GM12878 (cell line): ENCODE measurements at regions not wholly inside any gene's neighbourhood (a gene's known extent, or its start where the extent isn't known, plus 50 kb on each side); places are given as distances from the start of the nearest gene placed in this dataset.

Experiments
- ATAC-seq: fragments of 200-7000 bp; cut with Tn5 transposase; 3 replicates; pipeline ENCODE4 v1.9.1; 2020; ENCODE audit warnings: mild to moderate bottlenecking, moderate library complexity
- BruUV-seq: library from RNA; stranded (reverse); fragments of 400-500 nt; replicated peaks from 2 replicates; lab custom pipeline; 2021; lab: Mats Ljungman, UMichigan
- CTCF ChIA-PET: fragments of 300-600 bp; sonication (Branson Sonifier 250); formaldehyde crosslinking; extraction: SDS; loops from one replicate; lab custom pipeline; 2021; ENCODE audit warnings: inconsistent platforms; lab: Yijun Ruan, JAX
- POLR2A ChIA-PET: fragments of 350-600 bp; formaldehyde crosslinking; extraction: SDS; loops from one replicate; lab custom pipeline; 2021; ENCODE audit warnings: inconsistent platforms; lab: Charles Lee
- RAD21 ChIA-PET: fragments of 300-600 bp; sonication (Branson Sonifier 250); formaldehyde crosslinking; loops from one replicate; lab custom pipeline; 2023; ENCODE audit warnings: antibody characterized with exemption; ENCODE audit not compliant: unreplicated experiment; lab: Charles Lee
- SMC1A ChIA-PET: fragments of 300-600 bp; sonication (Branson Sonifier 250); formaldehyde crosslinking; loops from one replicate; lab custom pipeline; 2023; ENCODE audit not compliant: unreplicated experiment, uncharacterized antibody; lab: Charles Lee
- DNase-seq: peaks from one replicate; pipeline ENCODE4 v3.0.0-alpha.2; 2011; ENCODE audit warnings: low read depth, low spot score
- FAIRE-seq: peaks from 3 replicates; lab custom pipeline; 2011; peaks lifted over from hg19 to GRCh38; lab: Jason Lieb, UNC
- H2AFZ ChIP-seq: 2 replicates; pipeline ENCODE4 v1.6.0; 2011; ENCODE audit warnings: low read depth, low read length, control low read depth; ENCODE audit not compliant: control insufficient read depth
- H3K27ac ChIP-seq: 2 replicates; pipeline ENCODE4 v1.5.1; 2011; ENCODE audit warnings: control low read depth; ENCODE audit not compliant: control insufficient read depth, insufficient read depth
- H3K27me3 ChIP-seq, 2 experiments: replicated peaks in 1 of 2; 2 replicates each; pipeline versions ENCODE4 v1.6.0 to v1.6.1; 2011; ENCODE audit warnings: low read length in 1 of 2; ENCODE audit not compliant: control insufficient read depth in 2 of 2, insufficient read depth in 2 of 2
- H3K36me3 ChIP-seq, 2 experiments: 2 replicates each; pipeline ENCODE4 v1.5.1; 2011; ENCODE audit warnings: low read length in 1 of 2; ENCODE audit not compliant: control insufficient read depth in 2 of 2, insufficient read depth in 2 of 2
- H3K4me1 ChIP-seq: 2 replicates; pipeline ENCODE4 v1.6.1; 2011; ENCODE audit warnings: mild to moderate bottlenecking, low read length, moderate library complexity, mixed read lengths; ENCODE audit not compliant: control insufficient read depth, insufficient read depth
- H3K4me2 ChIP-seq: 2 replicates; pipeline ENCODE4 v1.6.0; 2011; ENCODE audit warnings: control low read depth; ENCODE audit not compliant: control insufficient read depth, insufficient read depth
- H3K4me3 ChIP-seq: fragments of 200-600 bp; sonication (generic); 2 replicates; pipeline ENCODE4 v1.5.1; 2016
- H3K79me2 ChIP-seq: 2 replicates; pipeline ENCODE4 v1.6.0; 2011; ENCODE audit warnings: low read length; ENCODE audit not compliant: control insufficient read depth, insufficient read depth
- H3K9ac ChIP-seq: 2 replicates; pipeline ENCODE4 v1.8.0; 2011; ENCODE audit warnings: low read length, control low read depth, mixed read lengths; ENCODE audit not compliant: control insufficient read depth, insufficient read depth
- H3K9me3 ChIP-seq: replicated peaks from 3 replicates; pipeline ENCODE4 v1.5.1; 2011; ENCODE audit warnings: mild to moderate bottlenecking, low read length; ENCODE audit not compliant: control insufficient read depth, insufficient read depth
- H4K20me1 ChIP-seq: 2 replicates; pipeline ENCODE4 v1.6.0; 2011; ENCODE audit not compliant: control insufficient read depth, insufficient read depth
- ASH2L ChIP-seq: fragments of 300-600, 200-600 bp; sonication (generic); IDR thresholded peaks from 2 replicates; pipeline ENCODE4 v1.6.1; 2017; ENCODE audit warnings: low read depth, mild to moderate bottlenecking, borderline replicate concordance
- CEBPB ChIP-seq, 2 experiments: fragments of 150-350 bp in 1 of 2; IDR thresholded peaks; 2 replicates each; pipeline ENCODE4 v1.6.1; 2012 to 2014; ENCODE audit warnings: low read depth in 2 of 2, low read length in 2 of 2, borderline replicate concordance in 1 of 2, inconsistent platforms in 1 of 2
- CHD1 ChIP-seq: IDR thresholded peaks from 2 replicates; pipeline ENCODE4 v1.6.1; 2012; ENCODE audit warnings: low read depth, low read length, improper control_type of control experiment
- CHD2 ChIP-seq: IDR thresholded peaks from 2 replicates; pipeline ENCODE4 v1.6.1; 2011; ENCODE audit warnings: low read depth, low read length, improper control_type of control experiment, borderline replicate concordance
- CREB1 ChIP-seq: IDR thresholded peaks from 2 replicates; pipeline ENCODE4 v1.6.1; 2012; ENCODE audit warnings: low read depth, mild to moderate bottlenecking, inconsistent platforms
- EZH2 ChIP-seq: IDR thresholded peaks from 2 replicates; pipeline ENCODE4 v1.6.1; 2012; ENCODE audit warnings: low read depth, mild to moderate bottlenecking, control low read depth, inconsistent platforms, low read length, borderline replicate concordance; ENCODE audit not compliant: control insufficient read depth
- MYB ChIP-seq: fragments of 150-350 bp; IDR thresholded peaks from 2 replicates; pipeline ENCODE4 v1.6.1; 2014; ENCODE audit warnings: mild to moderate bottlenecking, low read depth, low read length, borderline replicate concordance
- PAX5 ChIP-seq: IDR thresholded peaks from 2 replicates; pipeline ENCODE4 v1.6.1; 2011; ENCODE audit warnings: low read depth, low read length, borderline replicate concordance
- PAX8 ChIP-seq: fragments of 450-650 bp; IDR thresholded peaks from 2 replicates; pipeline ENCODE4 v1.6.1; 2017; ENCODE audit warnings: mild to moderate bottlenecking, moderate library complexity
- RB1 ChIP-seq: fragments of 450-650 bp; formaldehyde crosslinking; IDR thresholded peaks from 2 replicates; pipeline ENCODE4 v1.6.1; 2017; ENCODE audit warnings: mild to moderate bottlenecking, borderline replicate concordance
- SMAD5 ChIP-seq: IDR thresholded peaks from 2 replicates; pipeline ENCODE4 v1.6.1; 2016; ENCODE audit warnings: antibody characterized with exemption, low read depth
- SPI1 ChIP-seq: IDR thresholded peaks from 2 replicates; pipeline ENCODE4 v1.6.1; 2011; ENCODE audit warnings: low read depth, mild to moderate bottlenecking, low read length, moderate library complexity, borderline replicate concordance; ENCODE audit not compliant: insufficient read depth
- SUZ12 ChIP-seq: fragments of 200-600 bp; sonication (generic); IDR thresholded peaks from one replicate; pipeline ENCODE4 v1.6.1; 2018; ENCODE audit warnings: antibody characterized with exemption, mild to moderate bottlenecking; ENCODE audit not compliant: unreplicated experiment
- ZNF274 ChIP-seq: IDR thresholded peaks from one replicate; pipeline ENCODE4 v1.8.0; 2011; ENCODE audit not compliant: insufficient read length, insufficient read depth
- ZNF622 ChIP-seq: fragments of 450-650 bp; IDR thresholded peaks from 2 replicates; pipeline ENCODE4 v1.6.1; 2017; ENCODE audit warnings: mild to moderate bottlenecking, inconsistent platforms
- WGBS: methylation state at CpG from one replicate; pipeline ENCODE4 v1.1.6; 2016; ENCODE audit warnings: low lambda C conversion rate; ENCODE audit not compliant: insufficient replicate concordance, insufficient coverage; ENCODE audit errors: missing lambda C conversion rate; 5-methylcytosine and 5-hydroxymethylcytosine counted together
- in situ Hi-C: fragments of 300-500 bp; cut with MboI; formaldehyde crosslinking; loops from 9 replicates; pipeline ENCODE4 v1.14.3; 2018; ENCODE audit warnings: mixed read lengths
- intact Hi-C: fragments of 100-400 bp; cut with micrococcal nuclease; formaldehyde crosslinking; loops from one replicate; pipeline ENCODE4 v1.14.2; 2022; ENCODE audit not compliant: unreplicated experiment
- TF ChIP-seq, protein P1 (sequence below): fragments of 450-650 bp; formaldehyde crosslinking; IDR thresholded peaks from 2 replicates; pipeline ENCODE4 v1.5.0; 2022; ENCODE audit warnings: mild to moderate bottlenecking, missing genetic modification characterization
- TF ChIP-seq, protein P2 (sequence below), 3 experiments: IDR thresholded peaks in 2 of 3; conservative IDR thresholded peaks in 1 of 3; 2 replicates each; pipeline ENCODE4 v1.5.1; 2011; ENCODE audit warnings: low read depth in 3 of 3, low read length in 3 of 3, mild to moderate bottlenecking in 3 of 3, control low read depth in 2 of 3, moderate library complexity in 2 of 3, inconsistent platforms in 1 of 3, mixed read lengths in 1 of 3; ENCODE audit not compliant: control insufficient read depth in 2 of 3, insufficient read depth in 1 of 3; ENCODE audit errors: extremely low read depth in 1 of 3
- TF ChIP-seq, protein P3 (sequence below): IDR thresholded peaks from 2 replicates; pipeline ENCODE4 v1.6.1; 2011; ENCODE audit warnings: low read depth, mild to moderate bottlenecking, low read length, moderate library complexity, borderline replicate concordance; ENCODE audit errors: extremely low read depth
- TF ChIP-seq, protein P4 (sequence below): IDR thresholded peaks from 2 replicates; pipeline ENCODE4 v1.6.1; 2011; ENCODE audit warnings: borderline replicate concordance, low read depth, mild to moderate bottlenecking, moderate library complexity, low read length; ENCODE audit not compliant: insufficient read depth, poor library complexity, severe bottlenecking

DNA sequence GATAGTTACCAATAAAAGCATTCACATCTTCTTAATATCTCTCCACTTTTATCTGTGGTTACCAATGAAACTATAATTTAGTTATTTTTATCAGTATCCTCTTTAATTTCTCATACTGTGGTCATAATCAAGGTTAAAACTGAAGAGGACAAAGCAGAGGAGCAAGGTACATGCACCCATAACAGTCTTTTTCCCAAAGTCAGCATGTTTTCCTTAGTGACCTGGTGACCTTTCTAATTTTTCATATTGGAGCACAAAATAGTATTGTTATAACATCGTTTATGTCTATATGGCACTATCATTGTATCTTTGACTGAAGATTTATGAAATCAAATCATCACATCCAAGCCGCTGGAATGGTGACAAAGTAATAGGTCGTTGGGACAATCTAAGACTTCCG is 51.5 kb upstream of the CHORDC1 start:
- H3K27ac ChIP-seq: no peak overlapping the region
- TF ChIP-seq CHD2: no peak
- no peak for TF ChIP-seq SUZ12
- no peak for TF ChIP-seq ASH2L
- no peak for TF ChIP-seq ZNF274
- no peak for TF ChIP-seq SMAD5
- TF ChIP-seq MYB: no peak
- TF ChIP-seq SPI1: no peak
- TF ChIP-seq, protein P1, sequence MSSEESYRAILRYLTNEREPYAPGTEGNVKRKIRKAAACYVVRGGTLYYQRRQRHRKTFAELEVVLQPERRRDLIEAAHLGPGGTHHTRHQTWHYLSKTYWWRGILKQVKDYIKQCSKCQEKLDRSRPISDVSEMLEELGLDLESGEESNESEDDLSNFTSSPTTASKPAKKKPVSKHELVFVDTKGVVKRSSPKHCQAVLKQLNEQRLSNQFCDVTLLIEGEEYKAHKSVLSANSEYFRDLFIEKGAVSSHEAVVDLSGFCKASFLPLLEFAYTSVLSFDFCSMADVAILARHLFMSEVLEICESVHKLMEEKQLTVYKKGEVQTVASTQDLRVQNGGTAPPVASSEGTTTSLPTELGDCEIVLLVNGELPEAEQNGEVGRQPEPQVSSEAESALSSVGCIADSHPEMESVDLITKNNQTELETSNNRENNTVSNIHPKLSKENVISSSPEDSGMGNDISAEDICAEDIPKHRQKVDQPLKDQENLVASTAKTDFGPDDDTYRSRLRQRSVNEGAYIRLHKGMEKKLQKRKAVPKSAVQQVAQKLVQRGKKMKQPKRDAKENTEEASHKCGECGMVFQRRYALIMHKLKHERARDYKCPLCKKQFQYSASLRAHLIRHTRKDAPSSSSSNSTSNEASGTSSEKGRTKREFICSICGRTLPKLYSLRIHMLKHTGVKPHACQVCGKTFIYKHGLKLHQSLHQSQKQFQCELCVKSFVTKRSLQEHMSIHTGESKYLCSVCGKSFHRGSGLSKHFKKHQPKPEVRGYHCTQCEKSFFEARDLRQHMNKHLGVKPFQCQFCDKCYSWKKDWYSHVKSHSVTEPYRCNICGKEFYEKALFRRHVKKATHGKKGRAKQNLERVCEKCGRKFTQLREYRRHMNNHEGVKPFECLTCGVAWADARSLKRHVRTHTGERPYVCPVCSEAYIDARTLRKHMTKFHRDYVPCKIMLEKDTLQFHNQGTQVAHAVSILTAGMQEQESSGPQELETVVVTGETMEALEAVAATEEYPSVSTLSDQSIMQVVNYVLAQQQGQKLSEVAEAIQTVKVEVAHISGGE (CRISPR knock-in tag): no peak
- TF ChIP-seq EZH2: no peak
- TF ChIP-seq PAX5: no peak
- no peak for TF ChIP-seq CREB1
- no peak for TF ChIP-seq RB1
- TF ChIP-seq PAX8: no peak
- TF ChIP-seq, protein P2, sequence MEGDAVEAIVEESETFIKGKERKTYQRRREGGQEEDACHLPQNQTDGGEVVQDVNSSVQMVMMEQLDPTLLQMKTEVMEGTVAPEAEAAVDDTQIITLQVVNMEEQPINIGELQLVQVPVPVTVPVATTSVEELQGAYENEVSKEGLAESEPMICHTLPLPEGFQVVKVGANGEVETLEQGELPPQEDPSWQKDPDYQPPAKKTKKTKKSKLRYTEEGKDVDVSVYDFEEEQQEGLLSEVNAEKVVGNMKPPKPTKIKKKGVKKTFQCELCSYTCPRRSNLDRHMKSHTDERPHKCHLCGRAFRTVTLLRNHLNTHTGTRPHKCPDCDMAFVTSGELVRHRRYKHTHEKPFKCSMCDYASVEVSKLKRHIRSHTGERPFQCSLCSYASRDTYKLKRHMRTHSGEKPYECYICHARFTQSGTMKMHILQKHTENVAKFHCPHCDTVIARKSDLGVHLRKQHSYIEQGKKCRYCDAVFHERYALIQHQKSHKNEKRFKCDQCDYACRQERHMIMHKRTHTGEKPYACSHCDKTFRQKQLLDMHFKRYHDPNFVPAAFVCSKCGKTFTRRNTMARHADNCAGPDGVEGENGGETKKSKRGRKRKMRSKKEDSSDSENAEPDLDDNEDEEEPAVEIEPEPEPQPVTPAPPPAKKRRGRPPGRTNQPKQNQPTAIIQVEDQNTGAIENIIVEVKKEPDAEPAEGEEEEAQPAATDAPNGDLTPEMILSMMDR (IDR thresholded peaks at IDR 0.05 in 2 of 3, conservative IDR thresholded peaks at IDR 0.05 in 1 of 3; ENCODE audit: control insufficient read depth in 2 of 3, extremely low read depth in 1 of 3, insufficient read depth in 1 of 3, low read depth in 3 of 3, low read length in 3 of 3): no peak
- no peak for TF ChIP-seq ZNF622
- TF ChIP-seq, protein P3, sequence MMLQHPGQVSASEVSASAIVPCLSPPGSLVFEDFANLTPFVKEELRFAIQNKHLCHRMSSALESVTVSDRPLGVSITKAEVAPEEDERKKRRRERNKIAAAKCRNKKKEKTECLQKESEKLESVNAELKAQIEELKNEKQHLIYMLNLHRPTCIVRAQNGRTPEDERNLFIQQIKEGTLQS: no peak
- TF ChIP-seq CEBPB (IDR thresholded peaks at IDR 0.05; ENCODE audit: borderline replicate concordance in 1 of 2, low read depth in 2 of 2, low read length in 2 of 2): no peak
- TF ChIP-seq, protein P4, sequence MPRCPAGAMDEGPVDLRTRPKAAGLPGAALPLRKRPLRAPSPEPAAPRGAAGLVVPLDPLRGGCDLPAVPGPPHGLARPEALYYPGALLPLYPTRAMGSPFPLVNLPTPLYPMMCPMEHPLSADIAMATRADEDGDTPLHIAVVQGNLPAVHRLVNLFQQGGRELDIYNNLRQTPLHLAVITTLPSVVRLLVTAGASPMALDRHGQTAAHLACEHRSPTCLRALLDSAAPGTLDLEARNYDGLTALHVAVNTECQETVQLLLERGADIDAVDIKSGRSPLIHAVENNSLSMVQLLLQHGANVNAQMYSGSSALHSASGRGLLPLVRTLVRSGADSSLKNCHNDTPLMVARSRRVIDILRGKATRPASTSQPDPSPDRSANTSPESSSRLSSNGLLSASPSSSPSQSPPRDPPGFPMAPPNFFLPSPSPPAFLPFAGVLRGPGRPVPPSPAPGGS: no peak
- no peak for TF ChIP-seq CHD1

More for the DNA sequence above, 51.5 kb upstream of the CHORDC1 start:
- no peak for FAIRE-seq
- SMC1A ChIA-PET: no interaction called here
- Histone ChIP-seq H3K9me3 (no peaks in the 10 kb centered on the region), H3K4me3 (no peak overlapping the region), H4K20me1 (no peaks in the 10 kb centered on the region), H3K27me3 (no peaks in the 10 kb centered on the region), H3K4me2 (no peak overlapping the region), H3K36me3 (no peaks in the 10 kb centered on the region), H3K4me1 (no peaks in the 10 kb centered on the region), H2AFZ (no peak overlapping the region), H3K79me2 (no peaks in the 10 kb centered on the region), H3K9ac (no peak overlapping the region)
- no TSS peak for BruUV-seq
- POLR2A ChIA-PET: no interaction called here
- no peak for ATAC-seq
- no peak for DNase-seq
- WGBS: 21% methylated on average over 4 of the region's 4 CpGs
- in situ Hi-C loops: no loop called here
- intact Hi-C loops: no loop called here
- RAD21 ChIA-PET: no interaction called here
- CTCF ChIA-PET: no interaction called here
